GM19452 (cell line): ENCODE measurements at regions not wholly inside any gene's neighbourhood (a gene's known extent, or its start where the extent isn't known, plus 50 kb on each side); places are given as distances from the start of the nearest gene placed in this dataset.

ENCODE experiments used
- ATAC-seq: cut with Tn5 transposase; IDR thresholded peaks from one replicate; pipeline ENCODE4 v1.9.1; 2021; ENCODE audit not compliant: unreplicated experiment

- no peak for ATAC-seq
These were observed 195.2 kb upstream of the RAB4A start for GRCh38 chr1:229075716-229076115.

DNA sequence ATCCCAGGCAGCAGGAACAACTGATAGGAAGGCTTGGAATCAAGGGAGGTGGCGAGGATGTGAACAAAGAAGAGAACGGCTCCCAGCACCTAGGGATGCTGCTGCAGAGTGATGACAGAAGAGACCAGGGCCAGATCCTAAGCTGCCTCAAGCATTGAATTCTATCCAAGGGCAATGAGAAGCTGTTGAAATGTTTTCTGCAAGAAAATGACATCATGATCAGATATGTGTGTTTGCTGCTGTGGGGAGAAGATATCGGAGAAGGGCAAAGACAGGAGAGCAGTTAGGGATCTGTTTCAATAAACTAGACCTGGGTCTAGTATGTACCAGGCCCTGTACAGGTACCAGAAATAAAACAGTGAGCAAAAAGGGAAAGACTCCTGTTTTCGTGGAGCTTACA, 194.7 kb upstream of the RAB4A start:
- ATAC-seq: no peak

GRCh38 chr1:229079016-229079595, 191.8 kb upstream of the RAB4A start:
- ATAC-seq: no peak

DNA sequence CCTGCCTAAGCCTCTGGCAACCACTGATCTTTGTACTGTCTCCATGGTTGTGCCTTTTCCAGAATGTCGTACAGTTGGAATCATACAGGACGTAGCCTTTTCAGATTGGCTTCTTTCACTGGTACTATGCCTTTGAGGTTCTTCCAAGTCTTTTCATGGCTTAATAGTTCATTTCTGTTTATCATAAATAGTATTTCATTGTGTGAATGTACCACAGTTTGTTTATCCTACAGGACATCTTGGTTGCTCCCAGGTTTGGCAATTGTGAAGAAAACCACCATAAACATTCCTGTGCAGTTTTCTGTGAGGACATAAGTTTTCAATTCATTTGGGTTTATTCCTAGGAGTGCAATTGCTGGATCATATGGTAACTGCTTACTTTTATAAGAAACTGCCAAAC, 190.6 kb upstream of the RAB4A start:
- ATAC-seq: no peak

GRCh38 chr1:229085291-229085690, 185.6 kb upstream of the RAB4A start:
- no peak for ATAC-seq

- no peak for ATAC-seq
These were observed 184.8 kb upstream of the RAB4A start for GRCh38 chr1:229086091-229086490.

DNA sequence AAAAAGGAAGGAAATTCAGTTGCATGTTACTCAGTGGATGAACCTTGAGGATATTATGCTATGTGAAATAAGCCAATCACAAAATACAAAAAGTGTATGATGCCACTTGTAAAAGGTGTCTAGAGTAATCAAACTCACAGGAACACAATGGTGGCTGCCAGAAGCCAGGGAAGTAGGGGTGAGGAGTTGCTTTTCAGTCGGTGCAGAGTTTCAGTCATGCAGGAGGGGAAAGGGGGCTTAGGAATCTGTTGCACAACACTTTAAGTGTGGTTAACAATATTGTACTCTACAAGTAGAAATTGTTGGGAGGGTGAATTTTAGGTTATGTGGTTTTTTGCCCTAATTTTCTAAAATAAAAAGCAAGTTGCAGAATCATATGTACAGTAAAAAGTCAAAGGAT, 184.2 kb upstream of the RAB4A start:
- ATAC-seq: no peak

DNA sequence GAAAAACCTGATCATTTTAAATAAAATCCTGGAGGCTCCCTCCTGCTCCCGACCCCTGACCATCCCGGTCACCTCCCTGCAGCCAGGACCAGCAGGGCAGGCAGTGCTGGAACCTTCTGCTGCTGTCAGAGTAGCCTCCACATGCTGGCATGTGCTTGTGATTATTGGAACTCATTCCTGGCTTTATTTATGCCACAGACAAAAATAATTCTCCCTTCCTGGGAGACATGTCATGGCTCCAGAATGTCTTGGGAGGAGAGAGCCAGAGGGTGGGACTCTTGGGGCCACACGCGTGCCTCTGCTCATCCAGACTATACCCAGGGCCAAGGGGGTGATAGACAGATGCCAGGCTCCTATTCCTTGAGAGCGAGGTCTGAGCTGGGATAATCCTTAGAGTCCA, 183.6 kb upstream of the RAB4A start:
- no peak for ATAC-seq

- ATAC-seq: no peak
These were observed 183.0 kb upstream of the RAB4A start for GRCh38 chr1:229087906-229088305.

DNA sequence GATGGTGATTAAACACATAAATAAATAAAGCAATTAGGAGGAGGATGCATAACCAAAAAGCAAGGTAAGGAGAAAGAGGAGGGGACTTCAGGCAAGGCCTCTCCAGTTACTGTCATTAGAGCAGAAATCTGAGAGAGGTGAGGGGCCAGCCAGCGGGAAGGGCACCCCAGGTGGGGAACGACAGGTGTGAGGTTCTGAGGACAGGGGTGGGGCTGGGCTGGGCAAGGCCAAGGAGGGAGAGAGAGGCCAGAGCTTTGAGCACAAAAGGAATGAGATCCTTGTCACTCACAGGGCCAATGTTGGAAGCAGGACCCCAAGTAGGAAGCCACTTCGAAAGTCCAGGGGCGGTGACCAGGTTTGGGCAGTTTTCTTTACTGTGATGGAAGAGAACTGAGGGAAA, 182.2 kb upstream of the RAB4A start:
- ATAC-seq: no peak

DNA sequence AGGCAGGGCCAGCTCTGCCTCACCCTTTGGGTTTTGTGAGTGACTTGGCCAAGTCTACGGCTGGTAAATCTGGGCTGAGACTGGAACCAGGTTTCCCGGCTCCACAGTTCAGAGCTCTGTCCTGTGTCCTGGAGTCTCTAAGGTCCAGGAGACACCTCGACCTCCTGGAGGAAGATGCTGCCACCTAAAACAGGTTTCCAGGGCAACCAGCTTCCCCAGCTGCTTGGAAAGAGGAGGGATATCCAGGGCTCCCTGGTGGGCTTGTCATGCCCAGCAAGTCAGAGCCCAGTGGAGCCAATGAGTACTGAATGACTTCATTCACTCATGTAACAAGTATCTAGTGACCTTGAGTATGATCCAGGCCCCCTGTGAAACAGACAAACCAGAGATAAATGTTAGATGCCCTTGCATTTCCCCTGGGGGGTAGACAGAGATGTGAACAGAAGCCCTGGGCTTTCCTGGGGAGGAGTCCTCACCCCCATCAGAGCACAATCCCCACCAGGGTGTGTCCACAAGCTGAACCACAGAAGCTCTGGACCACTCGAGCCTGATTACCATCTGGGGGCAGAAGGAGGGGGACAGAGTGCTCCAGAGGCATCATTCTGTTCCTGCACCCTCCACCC, 181.2 kb upstream of the RAB4A start:
- ATAC-seq: no peak

- no peak for ATAC-seq
These were observed 179.2 kb upstream of the RAB4A start for GRCh38 chr1:229091721-229092136.

DNA sequence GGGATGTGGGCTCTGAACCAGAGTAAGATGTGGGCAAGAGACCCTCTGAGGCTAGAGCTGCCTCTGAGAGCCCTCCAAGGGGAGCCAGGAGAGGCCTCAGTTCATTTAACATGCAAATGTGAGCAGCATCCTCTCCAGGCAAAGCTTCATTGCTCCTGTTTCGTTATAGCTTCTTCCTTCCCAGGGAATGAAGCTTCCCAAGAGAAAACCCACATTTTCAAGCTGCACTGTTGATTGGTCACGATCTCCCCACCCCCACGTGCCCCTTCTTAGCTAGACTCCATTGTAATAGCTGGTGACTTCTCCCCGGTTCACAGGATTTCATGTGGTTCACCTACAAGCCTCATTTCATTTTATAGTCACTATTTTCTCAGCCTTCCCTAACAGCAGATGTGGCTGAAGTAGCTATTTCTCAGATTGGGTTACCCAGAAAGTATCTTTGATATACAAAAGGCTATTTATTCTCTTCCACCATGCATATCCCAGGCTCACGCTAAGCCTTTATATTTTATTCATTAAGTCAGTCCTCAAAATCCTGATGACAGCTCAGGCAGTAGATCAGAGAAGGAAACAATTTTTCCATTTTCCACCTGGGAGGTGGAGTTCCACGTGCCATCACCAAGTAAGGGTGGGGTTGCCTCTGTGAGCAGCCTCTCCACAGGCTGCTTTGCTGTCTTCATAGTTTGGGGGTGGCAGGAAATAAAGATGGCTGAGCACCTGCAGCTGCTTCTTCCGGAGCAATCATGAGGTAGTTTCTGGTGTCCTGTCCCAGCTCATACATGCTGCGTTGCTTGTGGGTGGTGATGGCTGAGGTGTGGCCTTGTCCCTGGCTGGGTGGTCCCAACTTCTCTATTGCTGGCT, 178.3 kb upstream of the RAB4A start:
- ATAC-seq: no peak

DNA sequence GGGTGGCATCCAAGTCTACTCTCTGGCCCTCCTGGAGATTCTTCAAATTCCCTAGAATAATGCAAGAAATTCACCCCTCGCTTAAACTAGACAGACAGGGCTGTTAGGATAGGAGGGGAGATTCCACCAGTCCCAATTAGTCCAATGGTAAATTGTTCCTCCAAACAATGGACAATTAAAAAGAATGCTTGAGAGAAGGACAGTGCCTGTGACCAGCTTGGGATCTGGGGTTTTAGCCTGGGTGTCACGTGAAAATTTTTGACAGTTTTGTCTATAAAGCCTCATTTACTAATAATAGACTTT, 177.7 kb upstream of the RAB4A start:
- ATAC-seq: no peak

DNA sequence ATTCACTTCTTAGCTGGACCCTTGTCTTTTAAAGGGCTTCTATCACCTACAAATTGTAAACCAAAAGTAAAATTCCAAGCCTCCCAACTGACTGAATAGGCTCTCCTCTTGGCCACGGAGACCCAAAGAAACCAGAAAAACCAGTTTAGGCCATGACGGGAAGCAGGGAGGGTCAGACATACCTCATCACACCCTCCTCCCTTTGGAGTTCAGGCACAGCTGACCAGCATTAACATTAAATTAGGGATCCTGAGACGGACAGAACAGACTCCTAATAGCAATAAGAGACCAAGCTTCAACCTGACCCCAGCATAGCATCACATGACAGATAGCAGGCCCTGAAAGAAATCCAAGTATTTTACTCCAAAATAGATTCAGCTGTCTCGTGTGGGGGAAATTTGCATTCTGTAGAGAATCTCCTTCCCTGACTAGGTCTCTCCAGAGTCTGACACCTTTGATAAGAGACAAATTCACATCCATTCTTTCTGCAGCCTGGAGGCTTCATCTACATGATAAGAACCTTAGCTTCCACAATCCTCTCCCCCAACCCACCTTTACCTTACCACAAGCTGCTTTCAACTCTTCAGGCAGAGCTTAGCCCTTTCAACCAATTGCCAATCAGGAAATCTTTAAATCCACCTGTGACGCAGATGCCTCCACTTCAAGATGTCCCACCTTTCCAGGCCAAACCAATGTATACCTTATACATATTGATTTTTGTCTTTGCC, 177.1 kb upstream of the RAB4A start:
- no peak for ATAC-seq

- no peak for ATAC-seq
These were observed 176.2 kb upstream of the RAB4A start for GRCh38 chr1:229094476-229095311.

- ATAC-seq: no peak
These were observed 175.6 kb upstream of the RAB4A start for GRCh38 chr1:229095325-229095724.

GRCh38 chr1:229097356-229097755, 173.6 kb upstream of the RAB4A start:
- ATAC-seq: no peak

- no peak for ATAC-seq
These were observed 172.6 kb upstream of the RAB4A start for GRCh38 chr1:229098361-229098760.

DNA sequence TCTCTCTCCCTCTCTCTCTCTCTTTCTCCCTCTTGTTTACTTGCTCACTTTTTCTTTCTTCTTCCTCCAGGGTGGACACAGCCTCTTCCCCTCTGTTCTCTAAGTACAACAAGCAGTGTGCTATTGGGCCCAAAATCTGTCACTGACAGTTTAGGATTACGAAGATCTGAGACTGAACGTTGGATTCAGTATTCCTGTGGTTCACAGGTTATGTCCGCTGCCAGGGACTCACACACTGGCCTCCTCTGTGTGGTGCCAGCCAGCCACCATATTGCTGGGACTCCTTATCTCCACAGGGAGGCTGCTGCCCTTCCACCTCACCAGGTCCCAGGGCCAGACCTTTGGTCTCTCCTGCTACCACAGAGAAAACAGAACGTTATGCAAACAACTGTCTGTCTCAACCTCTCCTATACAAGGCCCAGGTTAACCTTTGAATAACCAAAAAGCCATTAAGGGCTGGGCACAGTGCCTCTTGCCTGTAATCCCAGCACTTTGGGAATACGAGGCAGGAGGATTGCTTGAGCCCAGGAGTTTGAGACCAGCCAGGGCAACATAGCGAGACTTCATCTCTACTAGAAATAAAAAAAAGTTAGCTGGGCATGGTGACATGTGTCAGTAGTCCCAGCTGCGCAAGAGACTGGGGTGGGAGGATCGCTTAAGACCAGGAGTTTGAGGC, 171.9 kb upstream of the RAB4A start:
- no peak for ATAC-seq
